Activated T-helper 1 cell treated with anti-CD3 and anti-CD28 coated beads, Interleukin-2, amount 50 U/mL, for 16 hours (primary cell): ENCODE measurements at regions not wholly inside any gene's neighbourhood (a gene's known extent, or its start where the extent isn't known, plus 50 kb on each side); places are given as distances from the start of the nearest gene placed in this dataset.

ENCODE experiments used
- DNase-seq, 2 donors: peaks; one replicate each; pipeline ENCODE4 v3.0.0-alpha.2; 2020; ENCODE audit warnings: low read depth in 1 of 2, low spot score in 1 of 2

GRCh38 chr20:60125513-60125912, 167.3 kb downstream of the CDH26 start:
- DNase-seq, result no peak

GRCh38 chr20:60126975-60127374, 168.8 kb downstream of the CDH26 start:
- no peak for DNase-seq

GRCh38 chr20:60131375-60131774, 173.2 kb downstream of the CDH26 start:
- no peak for DNase-seq

- DNase-seq, result no peak
Measured at GRCh38 chr20:60132162-60132826, 174.1 kb downstream of the CDH26 start.

GRCh38 chr20:60132827-60133670, 174.8 kb downstream of the CDH26 start:
- DNase-seq, result no peak

GRCh38 chr20:60135276-60135675, 177.1 kb downstream of the CDH26 start:
- DNase-seq, result no peak

- no peak for DNase-seq
Measured at GRCh38 chr20:60136645-60137401, 178.6 kb downstream of the CDH26 start.

- DNase-seq, result no peak
Measured at GRCh38 chr20:60137657-60138245, 179.5 kb downstream of the CDH26 start.

GRCh38 chr20:60138256-60139220, 180.3 kb downstream of the CDH26 start:
- DNase-seq, result no peak

GRCh38 chr20:60139663-60140446, 181.6 kb downstream of the CDH26 start:
- no peak for DNase-seq

- DNase-seq, result no peak
Measured at GRCh38 chr20:60142587-60142986, 184.4 kb downstream of the CDH26 start.

GRCh38 chr20:60143261-60143842, 185.1 kb downstream of the CDH26 start:
- no peak for DNase-seq

- DNase-seq, result no peak
Measured at GRCh38 chr20:60144404-60144803, 186.2 kb downstream of the CDH26 start.

GRCh38 chr20:60144974-60145527, 186.8 kb downstream of the CDH26 start:
- no peak for DNase-seq

GRCh38 chr20:60147004-60147403, 188.8 kb downstream of the CDH26 start:
- DNase-seq, result no peak

GRCh38 chr20:60148885-60149284, 190.7 kb downstream of the CDH26 start:
- no peak for DNase-seq

GRCh38 chr20:60152792-60153191, 194.6 kb downstream of the CDH26 start:
- DNase-seq, result no peak

- DNase-seq, result no peak
Measured at GRCh38 chr20:60160451-60161145, 202.4 kb downstream of the CDH26 start.
